Ishikawa (cell line): ENCODE measurements at regions not wholly inside any gene's neighbourhood (a gene's known extent, or its start where the extent isn't known, plus 50 kb on each side); places are given as distances from the start of the nearest gene placed in this dataset.

Experiments used
- EP300 ChIP-seq: IDR thresholded peaks from 2 replicates; pipeline ENCODE4 v1.6.1; 2012; ENCODE audit warnings: borderline replicate concordance
- RAD21 ChIP-seq: IDR thresholded peaks from 2 replicates; pipeline ENCODE4 v1.6.1; 2012; ENCODE audit warnings: low read depth
- TAF1 ChIP-seq: IDR thresholded peaks from 2 replicates; pipeline ENCODE4 v1.6.1; 2012; ENCODE audit warnings: low read depth, mild to moderate bottlenecking
- TCF12 ChIP-seq: IDR thresholded peaks from 2 replicates; pipeline ENCODE4 v1.6.1; 2012; ENCODE audit warnings: low read depth
- TEAD4 ChIP-seq: IDR thresholded peaks from 2 replicates; pipeline ENCODE4 v1.6.1; 2012
- TF ChIP-seq, protein P1 (sequence below): IDR thresholded peaks from 2 replicates; pipeline ENCODE4 v1.6.1; 2012; ENCODE audit warnings: low read depth, mild to moderate bottlenecking
- TF ChIP-seq, protein P2 (sequence below): IDR thresholded peaks from 2 replicates; pipeline ENCODE4 v1.6.1; 2012

DNA sequence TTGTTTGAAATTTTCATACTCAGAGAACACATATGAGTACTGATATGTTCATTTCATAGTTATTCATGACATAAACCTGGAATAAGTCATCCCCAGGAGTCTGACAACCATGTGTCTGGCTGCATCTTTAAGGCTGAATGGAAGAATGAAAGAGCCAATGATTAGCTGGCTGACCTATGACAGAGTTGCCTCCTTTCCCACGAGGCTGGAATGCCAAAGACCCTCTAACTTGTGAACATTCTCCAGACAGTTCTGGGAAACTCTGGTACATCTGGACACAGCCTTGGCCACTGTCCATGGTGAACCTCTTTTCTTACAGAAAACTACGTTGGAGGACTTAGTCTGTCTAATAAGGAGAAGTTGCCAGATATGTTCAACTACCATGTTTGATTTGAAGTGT is 380.8 kb upstream of the MKI67 start:
- TF ChIP-seq TAF1 (no peak), EP300 (no peak), TCF12 (no peak), TEAD4 (no peak), RAD21 (no peak)
- TF ChIP-seq, protein P1, sequence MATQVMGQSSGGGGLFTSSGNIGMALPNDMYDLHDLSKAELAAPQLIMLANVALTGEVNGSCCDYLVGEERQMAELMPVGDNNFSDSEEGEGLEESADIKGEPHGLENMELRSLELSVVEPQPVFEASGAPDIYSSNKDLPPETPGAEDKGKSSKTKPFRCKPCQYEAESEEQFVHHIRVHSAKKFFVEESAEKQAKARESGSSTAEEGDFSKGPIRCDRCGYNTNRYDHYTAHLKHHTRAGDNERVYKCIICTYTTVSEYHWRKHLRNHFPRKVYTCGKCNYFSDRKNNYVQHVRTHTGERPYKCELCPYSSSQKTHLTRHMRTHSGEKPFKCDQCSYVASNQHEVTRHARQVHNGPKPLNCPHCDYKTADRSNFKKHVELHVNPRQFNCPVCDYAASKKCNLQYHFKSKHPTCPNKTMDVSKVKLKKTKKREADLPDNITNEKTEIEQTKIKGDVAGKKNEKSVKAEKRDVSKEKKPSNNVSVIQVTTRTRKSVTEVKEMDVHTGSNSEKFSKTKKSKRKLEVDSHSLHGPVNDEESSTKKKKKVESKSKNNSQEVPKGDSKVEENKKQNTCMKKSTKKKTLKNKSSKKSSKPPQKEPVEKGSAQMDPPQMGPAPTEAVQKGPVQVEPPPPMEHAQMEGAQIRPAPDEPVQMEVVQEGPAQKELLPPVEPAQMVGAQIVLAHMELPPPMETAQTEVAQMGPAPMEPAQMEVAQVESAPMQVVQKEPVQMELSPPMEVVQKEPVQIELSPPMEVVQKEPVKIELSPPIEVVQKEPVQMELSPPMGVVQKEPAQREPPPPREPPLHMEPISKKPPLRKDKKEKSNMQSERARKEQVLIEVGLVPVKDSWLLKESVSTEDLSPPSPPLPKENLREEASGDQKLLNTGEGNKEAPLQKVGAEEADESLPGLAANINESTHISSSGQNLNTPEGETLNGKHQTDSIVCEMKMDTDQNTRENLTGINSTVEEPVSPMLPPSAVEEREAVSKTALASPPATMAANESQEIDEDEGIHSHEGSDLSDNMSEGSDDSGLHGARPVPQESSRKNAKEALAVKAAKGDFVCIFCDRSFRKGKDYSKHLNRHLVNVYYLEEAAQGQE: no peak
- TF ChIP-seq, protein P2, sequence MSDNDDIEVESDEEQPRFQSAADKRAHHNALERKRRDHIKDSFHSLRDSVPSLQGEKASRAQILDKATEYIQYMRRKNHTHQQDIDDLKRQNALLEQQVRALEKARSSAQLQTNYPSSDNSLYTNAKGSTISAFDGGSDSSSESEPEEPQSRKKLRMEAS: no peak
